GM10266 (cell line): ENCODE measurements at regions not wholly inside any gene's neighbourhood (a gene's known extent, or its start where the extent isn't known, plus 50 kb on each side); places are given as distances from the start of the nearest gene placed in this dataset.
"Not testable (repeated sequence)": the region's sequence is repeated elsewhere in the genome, so short reads cannot be mapped to it uniquely, and the experiment has no call there.

Experiments
- DNase-seq: peaks from one replicate; pipeline ENCODE4 v3.0.0; 2012; ENCODE audit errors: extremely low spot score
- CTCF ChIP-seq: IDR thresholded peaks from 2 replicates; pipeline ENCODE4 v1.5.1; 2012; ENCODE audit warnings: mild to moderate bottlenecking, low read depth; ENCODE audit not compliant: control insufficient read depth, insufficient read depth; ENCODE audit errors: missing control alignments

- DNase-seq = no peak
- no peak for TF ChIP-seq CTCF
Measured at GRCh38 chr2:210971431-210971830, 415.0 kb downstream of the CPS1 start.

- DNase-seq = not testable (repeated sequence)
Measured at GRCh38 chr2:210986806-210987205, 430.4 kb downstream of the CPS1 start.

- no peak for TF ChIP-seq CTCF
- no peak for DNase-seq
Measured at GRCh38 chr2:210991107-210991506, 434.7 kb downstream of the CPS1 start.

- DNase-seq = no peak
Measured at GRCh38 chr2:210994104-210994503, 437.7 kb downstream of the CPS1 start.

GRCh38 chr2:210997373-210997772, 441.0 kb downstream of the CPS1 start:
- TF ChIP-seq CTCF = no peak
- no peak for DNase-seq

More at GRCh38 chr2:210994104-210994503, 437.7 kb downstream of the CPS1 start:
- TF ChIP-seq CTCF = no peak

GRCh38 chr2:210998334-210998733, 441.9 kb downstream of the CPS1 start:
- DNase-seq = no peak
- TF ChIP-seq CTCF = no peak

- TF ChIP-seq CTCF = no peak
Measured at GRCh38 chr2:211014376-211014775, 458.0 kb downstream of the CPS1 start.

GRCh38 chr2:211014906-211015305, 458.5 kb downstream of the CPS1 start:
- no peak for DNase-seq
- no peak for TF ChIP-seq CTCF

More at GRCh38 chr2:211014376-211014775, 458.0 kb downstream of the CPS1 start:
- no peak for DNase-seq

- DNase-seq = not testable (repeated sequence)
Measured at GRCh38 chr2:211025089-211025488, 468.7 kb downstream of the CPS1 start.
